ENCODE measurements at regions not wholly inside any gene's neighbourhood (a gene's known extent, or its start where the extent isn't known, plus 50 kb on each side); places are given as distances from the start of the nearest gene placed in this dataset.

DNA sequence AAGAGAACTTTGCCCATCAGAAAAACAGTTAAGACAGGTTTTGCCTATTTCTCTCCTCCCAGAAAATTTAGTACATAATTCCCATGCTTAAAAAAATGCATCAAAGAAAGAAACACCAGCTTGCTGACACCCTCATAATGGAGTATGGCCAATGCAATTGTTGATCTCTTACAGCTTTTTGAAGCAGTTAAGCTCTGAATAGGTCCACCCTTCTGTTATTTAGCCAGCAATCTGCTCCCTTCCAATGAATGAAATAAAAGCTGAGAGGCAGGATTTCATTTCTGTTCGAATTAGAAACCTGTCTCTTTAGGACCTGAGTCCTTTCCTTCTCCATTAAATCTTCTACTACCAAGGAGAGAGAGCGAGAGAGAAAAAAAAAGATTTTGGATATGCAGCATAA lies 288.7 kb downstream of the RNF144B start:
- Histone ChIP-seq H3K9me1 (ENCODE audit: control insufficient read depth, insufficient read depth, low read length) (no peaks in the 10 kb centered on the region), H4K20me1 (replicated peaks; ENCODE audit: control insufficient read depth, insufficient read depth, low read length) (no peaks in the 10 kb centered on the region), H3K36me3 (ENCODE audit: control insufficient read depth, insufficient read depth, low read length) (no peaks in the 10 kb centered on the region), H3K9ac (ENCODE audit: insufficient read depth in 1 of 2, low read depth in 2 of 2, low read length in 2 of 2) (no peak overlapping the region), H3K79me2 (ENCODE audit: control insufficient read depth, insufficient read depth, low read length) (no peaks in the 10 kb centered on the region), H3K9me3 (replicated peaks; ENCODE audit: control insufficient read depth, insufficient read depth, low read depth, low read length) (no peaks in the 10 kb centered on the region), H3K27me3 (ENCODE audit: control insufficient read depth in 2 of 2, insufficient read depth in 2 of 2, low read length in 2 of 2) (no peaks in the 10 kb centered on the region), H3K4me3 (no peak overlapping the region), H3K4me2 (ENCODE audit: insufficient read depth, low read length) (no peak overlapping the region), H3K27ac (ENCODE audit: extremely low read depth, low read depth, low read length) (no peak overlapping the region), H3K4me1 (replicated peaks in 1 of 2; ENCODE audit: control insufficient read depth in 2 of 2, insufficient read depth in 2 of 2, low read length in 2 of 2) (no peaks in the 10 kb centered on the region), H2AFZ (ENCODE audit: low read depth, low read length) (no peak overlapping the region)
- no peak for ATAC-seq
- no TSS peak for BruUV-seq (replicated peaks)
- FAIRE-seq, result no peak
- intact Hi-C loops (cut with micrococcal nuclease), result no loop called here
- CTCF ChIA-PET (ENCODE audit: low intra/inter-chr PET ratio), result no interaction called here
- no peak for DNase-seq (ENCODE audit: extremely low read depth in 1 of 4, low spot score in 3 of 4)
- 0% methylated on average over 2 of the region's 2 CpGs for WGBS (ENCODE audit: insufficient coverage, low coverage, missing lambda C conversion rate)
- in situ Hi-C loops (cut with MboI), result no loop called here
- POLR2A ChIA-PET, result no interaction called here
- TF ChIP-seq KDM2B (CRISPR knock-in tag; IDR thresholded peaks at IDR 0.05), result no peak
- TF ChIP-seq NR1H2 (CRISPR knock-in tag; IDR thresholded peaks at IDR 0.05), result no peak
- TF ChIP-seq ZEB2 (IDR thresholded peaks at IDR 0.05), result no peak
- no peak for TF ChIP-seq ZNF146 (CRISPR knock-in tag; IDR thresholded peaks at IDR 0.05; ENCODE audit: unreplicated experiment)
- TF ChIP-seq SMARCA5 (IDR thresholded peaks at IDR 0.05), result no peak
- no peak for TF ChIP-seq SLC30A9 (CRISPR knock-in tag; IDR thresholded peaks at IDR 0.05)
- TF ChIP-seq CAMTA2 (CRISPR knock-in tag; conservative IDR thresholded peaks at IDR 0.05), result no peak
- TF ChIP-seq, protein P1, sequence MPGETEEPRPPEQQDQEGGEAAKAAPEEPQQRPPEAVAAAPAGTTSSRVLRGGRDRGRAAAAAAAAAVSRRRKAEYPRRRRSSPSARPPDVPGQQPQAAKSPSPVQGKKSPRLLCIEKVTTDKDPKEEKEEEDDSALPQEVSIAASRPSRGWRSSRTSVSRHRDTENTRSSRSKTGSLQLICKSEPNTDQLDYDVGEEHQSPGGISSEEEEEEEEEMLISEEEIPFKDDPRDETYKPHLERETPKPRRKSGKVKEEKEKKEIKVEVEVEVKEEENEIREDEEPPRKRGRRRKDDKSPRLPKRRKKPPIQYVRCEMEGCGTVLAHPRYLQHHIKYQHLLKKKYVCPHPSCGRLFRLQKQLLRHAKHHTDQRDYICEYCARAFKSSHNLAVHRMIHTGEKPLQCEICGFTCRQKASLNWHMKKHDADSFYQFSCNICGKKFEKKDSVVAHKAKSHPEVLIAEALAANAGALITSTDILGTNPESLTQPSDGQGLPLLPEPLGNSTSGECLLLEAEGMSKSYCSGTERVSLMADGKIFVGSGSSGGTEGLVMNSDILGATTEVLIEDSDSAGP (CRISPR knock-in tag; IDR thresholded peaks at IDR 0.05), result no peak
- no peak for TF ChIP-seq ZNF184 (CRISPR knock-in tag; IDR thresholded peaks at IDR 0.05)
- TF ChIP-seq, protein P2, sequence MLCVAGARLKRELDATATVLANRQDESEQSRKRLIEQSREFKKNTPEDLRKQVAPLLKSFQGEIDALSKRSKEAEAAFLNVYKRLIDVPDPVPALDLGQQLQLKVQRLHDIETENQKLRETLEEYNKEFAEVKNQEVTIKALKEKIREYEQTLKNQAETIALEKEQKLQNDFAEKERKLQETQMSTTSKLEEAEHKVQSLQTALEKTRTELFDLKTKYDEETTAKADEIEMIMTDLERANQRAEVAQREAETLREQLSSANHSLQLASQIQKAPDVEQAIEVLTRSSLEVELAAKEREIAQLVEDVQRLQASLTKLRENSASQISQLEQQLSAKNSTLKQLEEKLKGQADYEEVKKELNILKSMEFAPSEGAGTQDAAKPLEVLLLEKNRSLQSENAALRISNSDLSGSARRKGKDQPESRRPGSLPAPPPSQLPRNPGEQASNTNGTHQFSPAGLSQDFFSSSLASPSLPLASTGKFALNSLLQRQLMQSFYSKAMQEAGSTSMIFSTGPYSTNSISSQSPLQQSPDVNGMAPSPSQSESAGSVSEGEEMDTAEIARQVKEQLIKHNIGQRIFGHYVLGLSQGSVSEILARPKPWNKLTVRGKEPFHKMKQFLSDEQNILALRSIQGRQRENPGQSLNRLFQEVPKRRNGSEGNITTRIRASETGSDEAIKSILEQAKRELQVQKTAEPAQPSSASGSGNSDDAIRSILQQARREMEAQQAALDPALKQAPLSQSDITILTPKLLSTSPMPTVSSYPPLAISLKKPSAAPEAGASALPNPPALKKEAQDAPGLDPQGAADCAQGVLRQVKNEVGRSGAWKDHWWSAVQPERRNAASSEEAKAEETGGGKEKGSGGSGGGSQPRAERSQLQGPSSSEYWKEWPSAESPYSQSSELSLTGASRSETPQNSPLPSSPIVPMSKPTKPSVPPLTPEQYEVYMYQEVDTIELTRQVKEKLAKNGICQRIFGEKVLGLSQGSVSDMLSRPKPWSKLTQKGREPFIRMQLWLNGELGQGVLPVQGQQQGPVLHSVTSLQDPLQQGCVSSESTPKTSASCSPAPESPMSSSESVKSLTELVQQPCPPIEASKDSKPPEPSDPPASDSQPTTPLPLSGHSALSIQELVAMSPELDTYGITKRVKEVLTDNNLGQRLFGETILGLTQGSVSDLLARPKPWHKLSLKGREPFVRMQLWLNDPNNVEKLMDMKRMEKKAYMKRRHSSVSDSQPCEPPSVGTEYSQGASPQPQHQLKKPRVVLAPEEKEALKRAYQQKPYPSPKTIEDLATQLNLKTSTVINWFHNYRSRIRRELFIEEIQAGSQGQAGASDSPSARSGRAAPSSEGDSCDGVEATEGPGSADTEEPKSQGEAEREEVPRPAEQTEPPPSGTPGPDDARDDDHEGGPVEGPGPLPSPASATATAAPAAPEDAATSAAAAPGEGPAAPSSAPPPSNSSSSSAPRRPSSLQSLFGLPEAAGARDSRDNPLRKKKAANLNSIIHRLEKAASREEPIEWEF (CRISPR knock-in tag; IDR thresholded peaks at IDR 0.05), result no peak
- TF ChIP-seq ZZZ3 (IDR thresholded peaks at IDR 0.05), result no peak
- TF ChIP-seq, protein P3, sequence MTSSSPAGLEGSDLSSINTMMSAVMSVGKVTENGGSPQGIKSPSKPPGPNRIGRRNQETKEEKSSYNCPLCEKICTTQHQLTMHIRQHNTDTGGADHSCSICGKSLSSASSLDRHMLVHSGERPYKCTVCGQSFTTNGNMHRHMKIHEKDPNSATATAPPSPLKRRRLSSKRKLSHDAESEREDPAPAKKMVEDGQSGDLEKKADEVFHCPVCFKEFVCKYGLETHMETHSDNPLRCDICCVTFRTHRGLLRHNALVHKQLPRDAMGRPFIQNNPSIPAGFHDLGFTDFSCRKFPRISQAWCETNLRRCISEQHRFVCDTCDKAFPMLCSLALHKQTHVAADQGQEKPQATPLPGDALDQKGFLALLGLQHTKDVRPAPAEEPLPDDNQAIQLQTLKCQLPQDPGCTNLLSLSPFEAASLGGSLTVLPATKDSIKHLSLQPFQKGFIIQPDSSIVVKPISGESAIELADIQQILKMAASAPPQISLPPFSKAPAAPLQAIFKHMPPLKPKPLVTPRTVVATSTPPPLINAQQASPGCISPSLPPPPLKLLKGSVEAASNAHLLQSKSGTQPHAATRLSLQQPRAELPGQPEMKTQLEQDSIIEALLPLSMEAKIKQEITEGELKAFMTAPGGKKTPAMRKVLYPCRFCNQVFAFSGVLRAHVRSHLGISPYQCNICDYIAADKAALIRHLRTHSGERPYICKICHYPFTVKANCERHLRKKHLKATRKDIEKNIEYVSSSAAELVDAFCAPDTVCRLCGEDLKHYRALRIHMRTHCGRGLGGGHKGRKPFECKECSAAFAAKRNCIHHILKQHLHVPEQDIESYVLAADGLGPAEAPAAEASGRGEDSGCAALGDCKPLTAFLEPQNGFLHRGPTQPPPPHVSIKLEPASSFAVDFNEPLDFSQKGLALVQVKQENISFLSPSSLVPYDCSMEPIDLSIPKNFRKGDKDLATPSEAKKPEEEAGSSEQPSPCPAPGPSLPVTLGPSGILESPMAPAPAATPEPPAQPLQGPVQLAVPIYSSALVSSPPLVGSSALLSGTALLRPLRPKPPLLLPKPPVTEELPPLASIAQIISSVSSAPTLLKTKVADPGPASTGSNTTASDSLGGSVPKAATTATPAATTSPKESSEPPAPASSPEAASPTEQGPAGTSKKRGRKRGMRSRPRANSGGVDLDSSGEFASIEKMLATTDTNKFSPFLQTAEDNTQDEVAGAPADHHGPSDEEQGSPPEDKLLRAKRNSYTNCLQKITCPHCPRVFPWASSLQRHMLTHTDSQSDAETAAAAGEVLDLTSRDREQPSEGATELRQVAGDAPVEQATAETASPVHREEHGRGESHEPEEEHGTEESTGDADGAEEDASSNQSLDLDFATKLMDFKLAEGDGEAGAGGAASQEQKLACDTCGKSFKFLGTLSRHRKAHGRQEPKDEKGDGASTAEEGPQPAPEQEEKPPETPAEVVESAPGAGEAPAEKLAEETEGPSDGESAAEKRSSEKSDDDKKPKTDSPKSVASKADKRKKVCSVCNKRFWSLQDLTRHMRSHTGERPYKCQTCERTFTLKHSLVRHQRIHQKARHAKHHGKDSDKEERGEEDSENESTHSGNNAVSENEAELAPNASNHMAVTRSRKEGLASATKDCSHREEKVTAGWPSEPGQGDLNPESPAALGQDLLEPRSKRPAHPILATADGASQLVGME (CRISPR knock-in tag; IDR thresholded peaks at IDR 0.05), result no peak
- TF ChIP-seq ZNF354B (CRISPR knock-in tag; IDR thresholded peaks at IDR 0.05), result no peak
- no peak for TF ChIP-seq ZNF23 (CRISPR knock-in tag; IDR thresholded peaks at IDR 0.05)
